HepG2 (cell line): ENCODE measurements at regions not wholly inside any gene's neighbourhood (a gene's known extent, or its start where the extent isn't known, plus 50 kb on each side); places are given as distances from the start of the nearest gene placed in this dataset.

Experiments used
- ATF7-NPFF ChIP-seq: sonication (generic); formaldehyde crosslinking; IDR thresholded peaks from 2 replicates; pipeline ENCODE4 v1.8.1; 2023; ENCODE audit warnings: mild to moderate bottlenecking, low read depth, missing genetic modification reagents, moderate library complexity
- ZNF382 ChIP-seq: sonication (generic); formaldehyde crosslinking; IDR thresholded peaks from 2 replicates; pipeline ENCODE4 v1.5.0; 2020; ENCODE audit warnings: missing genetic modification reagents, mild to moderate bottlenecking, borderline replicate concordance
- ZNF562 ChIP-seq: sonication (generic); formaldehyde crosslinking; IDR thresholded peaks from 2 replicates; pipeline ENCODE4 v1.8.0; 2022; ENCODE audit warnings: missing genetic modification reagents, borderline replicate concordance

DNA sequence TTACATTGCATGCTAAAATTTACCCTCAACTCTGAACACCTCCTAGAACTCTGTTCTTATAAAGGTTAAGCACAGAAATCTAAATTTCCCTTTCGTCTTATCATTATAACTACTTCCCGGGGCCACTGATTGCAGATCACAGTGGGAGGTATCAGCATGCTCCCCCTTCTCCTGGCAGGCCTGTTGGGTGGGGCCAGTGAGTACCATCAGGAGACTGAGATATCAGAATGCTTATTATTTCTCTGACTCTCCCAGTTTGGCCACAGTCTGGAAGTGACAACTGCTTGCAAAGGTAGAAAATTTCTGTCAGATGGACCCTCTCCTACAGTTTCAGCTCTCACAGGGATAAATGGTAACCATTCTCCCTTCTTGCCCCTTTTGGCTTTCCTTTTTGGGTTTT is 62.6 kb downstream of the DSEL start:
- TF ChIP-seq ATF7-NPFF (CRISPR knock-in tag): no peak
- TF ChIP-seq ZNF382: no peak
- no peak for TF ChIP-seq ZNF562
